Left lung (tissue), 4 donors: ENCODE measurements at regions not wholly inside any gene's neighbourhood (a gene's known extent, or its start where the extent isn't known, plus 50 kb on each side); places are given as distances from the start of the nearest gene placed in this dataset.

Experiments used
- ATAC-seq: fragments of 200-7000 bp; cut with Tn5 transposase; one replicate; pipeline ENCODE4 v1.9.1; 2020; ENCODE audit warnings: moderate library complexity
- DNase-seq, 4 donors: peaks; one replicate each; pipeline ENCODE4 v3.0.0-alpha.2; 2013 to 2020
- H3K27ac ChIP-seq, 2 donors: fragments of 200-600 bp; sonication (generic) in 1 of 2; one replicate each; pipeline versions ENCODE4 v1.5.0 to v1.8.0; 2020 to 2021
- H3K27me3 ChIP-seq, 2 donors: fragments of 200-600 bp; sonication (generic) in 1 of 2; one replicate each; pipeline versions ENCODE4 v1.5.0 to v1.8.0; 2020 to 2021
- H3K36me3 ChIP-seq, 2 donors: fragments of 200-600 bp; sonication (generic) in 1 of 2; one replicate each; pipeline versions ENCODE4 v1.5.0 to v1.8.0; 2020 to 2021
- H3K4me1 ChIP-seq, 2 donors: fragments of 200-600 bp; one replicate each; pipeline ENCODE4 v1.8.0; 2021
- H3K4me3 ChIP-seq, 2 donors: fragments of 200-600 bp; sonication (generic) in 1 of 2; one replicate each; pipeline versions ENCODE4 v1.5.0 to v1.8.0; 2020 to 2021; ENCODE audit warnings: mild to moderate bottlenecking in 1 of 2
- H3K9me3 ChIP-seq, 2 donors: fragments of 200-600 bp; sonication (generic) in 1 of 2; one replicate each; pipeline versions ENCODE4 v1.5.0 to v1.8.0; 2020 to 2021
- CTCF ChIP-seq, 2 donors: fragments of 200-600 bp; sonication (generic) in 1 of 2; IDR thresholded peaks; one replicate each; pipeline versions ENCODE4 v1.5.0 to v1.8.0; 2021; ENCODE audit warnings: antibody characterized with exemption in 2 of 2
- intact Hi-C, 2 donors: fragments of 100-400 bp; cut with DNase I; formaldehyde crosslinking; loops; one replicate each; pipeline versions ENCODE4 v1.11.2 to v1.14.2; 2022
- donor health status: DM: no; HTN: yes; CAD: no.
- donor health status: DM: no; HTN: no; CAD: no.

- Histone ChIP-seq H3K9me3 (peaks cover 0 to 5% of the 10 kb centered on the region in 2 donors), H3K4me3 (no peak overlapping the region), H3K27ac (no peak overlapping the region), H3K4me1 (no peaks in the 10 kb centered on the region), H3K36me3 (no peaks in the 10 kb centered on the region), H3K27me3 (no peaks in the 10 kb centered on the region)
- intact Hi-C loops, result no loop called here
- no peak for TF ChIP-seq CTCF (IDR thresholded peaks at IDR 0.05)
- ATAC-seq, result no peak
- no peak for DNase-seq
These were observed 861.8 kb downstream of the TRIB2 start for GRCh38 chr2:13578547-13578946.

GRCh38 chr2:13581471-13581870 is 864.7 kb downstream of the TRIB2 start:
- Histone ChIP-seq H3K9me3 (peaks cover 0 to 5% of the 10 kb centered on the region in 2 donors), H3K4me1 (no peaks in the 10 kb centered on the region), H3K36me3 (no peaks in the 10 kb centered on the region), H3K4me3 (no peak overlapping the region), H3K27ac (no peak overlapping the region), H3K27me3 (no peaks in the 10 kb centered on the region)
- no peak for TF ChIP-seq CTCF (IDR thresholded peaks at IDR 0.05)
- intact Hi-C loops, result no loop called here
- no peak for DNase-seq
- no peak for ATAC-seq

- TF ChIP-seq CTCF (IDR thresholded peaks at IDR 0.05), result no peak
- intact Hi-C loops, result no loop called here
- Histone ChIP-seq H3K36me3 (no peaks in the 10 kb centered on the region), H3K27ac (no peak overlapping the region), H3K4me1 (no peaks in the 10 kb centered on the region), H3K9me3 (peaks cover 0 to 5% of the 10 kb centered on the region in 2 donors), H3K27me3 (no peaks in the 10 kb centered on the region), H3K4me3 (no peak overlapping the region)
- DNase-seq (no peak), ATAC-seq (no peak)
These were observed 866.9 kb downstream of the TRIB2 start for GRCh38 chr2:13583609-13584008.

- Histone ChIP-seq H3K4me3 (no peak overlapping the region), H3K9me3 (peaks cover 0 to 5% of the 10 kb centered on the region in 2 donors), H3K27me3 (no peaks in the 10 kb centered on the region), H3K27ac (no peak overlapping the region), H3K4me1 (no peaks in the 10 kb centered on the region), H3K36me3 (no peaks in the 10 kb centered on the region)
- no peak for TF ChIP-seq CTCF (IDR thresholded peaks at IDR 0.05)
- no peak for DNase-seq
- no peak for ATAC-seq
- intact Hi-C loops, result no loop called here
These were observed 867.3 kb downstream of the TRIB2 start for GRCh38 chr2:13584020-13584419.

- DNase-seq, result no peak
- H3K27ac ChIP-seq, result no peak overlapping the region
- H3K9me3 ChIP-seq, result peaks cover 0 to 5% of the 10 kb centered on the region in 2 donors
- TF ChIP-seq CTCF (IDR thresholded peaks at IDR 0.05), result no peak
- no peaks in the 10 kb centered on the region for H3K36me3 ChIP-seq
- ATAC-seq, result no peak
- H3K4me3 ChIP-seq, result no peak overlapping the region
- intact Hi-C loops, result no loop called here
- H3K27me3 ChIP-seq, result no peaks in the 10 kb centered on the region
- H3K4me1 ChIP-seq, result no peaks in the 10 kb centered on the region
These were observed 869.0 kb downstream of the TRIB2 start for GRCh38 chr2:13585732-13586131.
